HEK293 (cell line): ENCODE measurements at regions not wholly inside any gene's neighbourhood (a gene's known extent, or its start where the extent isn't known, plus 50 kb on each side); places are given as distances from the start of the nearest gene placed in this dataset.

ENCODE experiments used
- CTCF ChIA-PET: fragments of 350-600 bp; formaldehyde crosslinking; extraction: SDS; loops from one replicate; lab custom pipeline; 2021; ENCODE audit warnings: antibody characterized with exemption; lab: Yijun Ruan, JAX
- POLR2A ChIA-PET: fragments of 300-600 bp; formaldehyde crosslinking; extraction: SDS; loops from one replicate; lab custom pipeline; 2020; ENCODE audit warnings: antibody characterized with exemption, inconsistent platforms; lab: Yijun Ruan, JAX
- H3K27ac ChIP-seq: fragments of 200-500 bp; sonication (Bioruptor generic); 2 replicates; pipeline ENCODE4 v1.5.1; 2014; ENCODE audit warnings: low read depth, low read length, control low read depth, inconsistent platforms; ENCODE audit errors: extremely low read depth
- H3K36me3 ChIP-seq, 2 experiments: fragments of 200-500 bp in 1 of 2; sonication (Bioruptor generic) in 1 of 2; 1 replicate in 1 of 2; 2 replicates in 1 of 2; pipeline ENCODE4 v1.5.1; 2014 to 2017; ENCODE audit warnings: inconsistent platforms in 2 of 2, low read length in 2 of 2; ENCODE audit not compliant: control insufficient read depth in 2 of 2, insufficient read depth in 1 of 2
- H3K4me1 ChIP-seq: fragments of 200-500 bp; sonication (Bioruptor generic); 2 replicates; pipeline ENCODE4 v1.5.1; 2014; ENCODE audit warnings: mild to moderate bottlenecking, low read length, inconsistent platforms; ENCODE audit not compliant: control insufficient read depth, insufficient read depth
- H3K4me3 ChIP-seq: 2 replicates; pipeline ENCODE4 v1.5.1; 2011; ENCODE audit warnings: low read depth, mild to moderate bottlenecking, control low read depth, low read length, moderate library complexity
- H3K9me3 ChIP-seq: fragments of 200-500 bp; sonication (Bioruptor generic); 2 replicates; pipeline ENCODE4 v1.5.1; 2014; ENCODE audit warnings: low read depth, low read length, inconsistent platforms; ENCODE audit not compliant: control insufficient read depth, insufficient read depth
- GLI4 ChIP-seq: fragments of 450-650 bp; formaldehyde crosslinking; IDR thresholded peaks from 2 replicates; pipeline ENCODE4 v1.5.1; 2016; ENCODE audit warnings: missing biosample characterization, missing genetic modification characterization
- GLIS2 ChIP-seq: fragments of 450-650 bp; formaldehyde crosslinking; IDR thresholded peaks from 2 replicates; pipeline ENCODE4 v1.5.1; 2016; ENCODE audit warnings: missing biosample characterization, missing genetic modification characterization
- HOXD13 ChIP-seq: sonication (generic); formaldehyde crosslinking; IDR thresholded peaks from 2 replicates; pipeline ENCODE4 v1.8.0; 2022; ENCODE audit warnings: missing genetic modification reagents, borderline replicate concordance
- PRDM2 ChIP-seq: fragments of 450-650 bp; formaldehyde crosslinking; IDR thresholded peaks from 2 replicates; pipeline ENCODE4 v1.5.1; 2016; ENCODE audit warnings: missing biosample characterization, missing genetic modification characterization, borderline replicate concordance
- PRDM6 ChIP-seq: fragments of 450-650 bp; formaldehyde crosslinking; IDR thresholded peaks from 2 replicates; pipeline ENCODE4 v1.5.1; 2017; ENCODE audit warnings: missing biosample characterization, missing genetic modification characterization
- YY2 ChIP-seq: fragments of 450-650 bp; formaldehyde crosslinking; IDR thresholded peaks from 2 replicates; pipeline ENCODE4 v1.5.1; 2016; ENCODE audit warnings: missing biosample characterization, missing genetic modification characterization
- ZNF18 ChIP-seq: fragments of 450-650 bp; formaldehyde crosslinking; IDR thresholded peaks from 2 replicates; pipeline ENCODE4 v1.5.1; 2016; ENCODE audit warnings: missing biosample characterization, missing genetic modification characterization
- ZNF26 ChIP-seq: fragments of 450-650 bp; formaldehyde crosslinking; IDR thresholded peaks from 2 replicates; pipeline ENCODE4 v1.5.1; 2016; ENCODE audit warnings: missing biosample characterization, missing genetic modification characterization
- ZNF366 ChIP-seq: fragments of 450-650 bp; formaldehyde crosslinking; conservative IDR thresholded peaks from 2 replicates; pipeline ENCODE4 v1.5.1; 2016; ENCODE audit warnings: missing biosample characterization, missing genetic modification characterization
- ZNF488 ChIP-seq: fragments of 450-650 bp; formaldehyde crosslinking; IDR thresholded peaks from 2 replicates; pipeline ENCODE4 v1.5.1; 2016; ENCODE audit warnings: missing biosample characterization, missing genetic modification characterization
- ZNF654 ChIP-seq: fragments of 450-650 bp; formaldehyde crosslinking; IDR thresholded peaks from 2 replicates; pipeline ENCODE4 v1.5.1; 2016; ENCODE audit warnings: low read depth, missing biosample characterization, missing genetic modification characterization
- ZNF76 ChIP-seq: fragments of 450-650 bp; formaldehyde crosslinking; IDR thresholded peaks from 2 replicates; pipeline ENCODE4; 2016; ENCODE audit warnings: low read depth, missing biosample characterization, missing genetic modification characterization, borderline replicate concordance
- ZNF830 ChIP-seq: fragments of 450-650 bp; IDR thresholded peaks from 2 replicates; pipeline ENCODE4 v1.5.0; 2018; ENCODE audit warnings: missing biosample characterization, missing genetic modification characterization, low read depth, mild to moderate bottlenecking, moderate library complexity
- ZNF837 ChIP-seq: fragments of 450-650 bp; formaldehyde crosslinking; IDR thresholded peaks from 2 replicates; pipeline ENCODE4 v1.5.1; 2016; ENCODE audit warnings: missing biosample characterization, missing genetic modification characterization
- ZSCAN4 ChIP-seq: fragments of 450-650 bp; formaldehyde crosslinking; IDR thresholded peaks from 2 replicates; pipeline ENCODE4 v1.5.1; 2017; ENCODE audit warnings: missing biosample characterization, missing genetic modification characterization

- Histone ChIP-seq H3K27ac (no peak overlapping the region), H3K4me3 (no peak overlapping the region), H3K4me1 (no peaks in the 10 kb centered on the region), H3K36me3 (no peaks in the 10 kb centered on the region), H3K9me3 (no peaks in the 10 kb centered on the region)
- TF ChIP-seq ZSCAN4 (tag by site-specific recombination), result no peak
- no peak for TF ChIP-seq ZNF18
- CTCF ChIA-PET, result no interaction called here
- POLR2A ChIA-PET, result no interaction called here
Observed at GRCh38 chr9:16179566-16179965, 626.7 kb downstream of the CCDC171 start.

GRCh38 chr9:16180091-16180490 lies 627.2 kb downstream of the CCDC171 start:
- no peaks in the 10 kb centered on the region for H3K9me3 ChIP-seq
- no peak for TF ChIP-seq ZNF837 (tag by site-specific recombination)
- TF ChIP-seq PRDM6 (tag by site-specific recombination), result no peak
- no peak for TF ChIP-seq ZNF366 (tag by site-specific recombination)
- no peak for TF ChIP-seq GLI4 (tag by site-specific recombination)
- H3K4me1 ChIP-seq, result no peaks in the 10 kb centered on the region
- ChIA-PET CTCF (no interaction called here), POLR2A (no interaction called here)
- no peak overlapping the region for H3K27ac ChIP-seq
- H3K4me3 ChIP-seq, result no peak overlapping the region
- no peaks in the 10 kb centered on the region for H3K36me3 ChIP-seq

- Histone ChIP-seq H3K36me3 (no peaks in the 10 kb centered on the region), H3K4me3 (no peak overlapping the region), H3K27ac (no peak overlapping the region), H3K9me3 (no peaks in the 10 kb centered on the region), H3K4me1 (no peaks in the 10 kb centered on the region)
- no peak for TF ChIP-seq ZNF488 (tag by site-specific recombination)
- ChIA-PET CTCF (no interaction called here), POLR2A (no interaction called here)
Observed at GRCh38 chr9:16180546-16180945, 627.7 kb downstream of the CCDC171 start.

- no peaks in the 10 kb centered on the region for H3K9me3 ChIP-seq
- no peak overlapping the region for H3K4me3 ChIP-seq
- H3K27ac ChIP-seq, result no peak overlapping the region
- no peaks in the 10 kb centered on the region for H3K36me3 ChIP-seq
- H3K4me1 ChIP-seq, result no peaks in the 10 kb centered on the region
- ChIA-PET POLR2A (no interaction called here), CTCF (no interaction called here)
- no peak for TF ChIP-seq ZNF830 (tag by site-specific recombination)
- no peak for TF ChIP-seq GLIS2 (tag by site-specific recombination)
- no peak for TF ChIP-seq YY2 (tag by site-specific recombination)
- no peak for TF ChIP-seq ZNF654 (tag by site-specific recombination)
- TF ChIP-seq HOXD13 (CRISPR knock-in tag), result no peak
- no peak for TF ChIP-seq ZNF26
- TF ChIP-seq ZNF76 (tag by site-specific recombination), result no peak
- TF ChIP-seq PRDM2, result no peak
Observed at GRCh38 chr9:16181539-16181938, 628.7 kb downstream of the CCDC171 start.
